ENCODE measurements at regions not wholly inside any gene's neighbourhood (a gene's known extent, or its start where the extent isn't known, plus 50 kb on each side); places are given as distances from the start of the nearest gene placed in this dataset.

DNA sequence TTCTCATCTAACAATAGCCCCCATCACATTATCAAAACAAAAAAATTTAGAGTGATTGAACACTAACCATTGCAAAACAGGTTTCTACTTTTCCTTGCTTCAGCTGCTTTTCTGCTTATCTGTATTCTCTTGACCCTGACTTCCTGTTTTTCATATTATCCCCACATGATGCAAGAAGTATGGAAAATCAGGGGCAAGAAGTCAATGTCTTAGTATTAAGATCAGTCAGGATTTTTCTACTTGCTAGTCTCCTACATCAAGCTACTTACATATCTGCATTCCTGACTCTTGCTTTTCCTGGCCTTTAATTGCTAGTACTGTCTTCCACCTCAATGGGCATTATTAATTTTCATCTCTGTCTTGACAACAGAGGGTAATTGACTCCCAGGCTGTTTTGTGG is 300.2 kb downstream of the OTOL1 start:
- TF ChIP-seq FOXM1 (IDR thresholded peaks at IDR 0.05; ENCODE audit: borderline replicate concordance, low read depth), result no peak
- TF ChIP-seq EP300 (IDR thresholded peaks at IDR 0.05; ENCODE audit: borderline replicate concordance), result no peak
- TF ChIP-seq CREB1 (IDR thresholded peaks at IDR 0.05; ENCODE audit: low read depth), result no peak
- no peak for TF ChIP-seq TAF1 (IDR thresholded peaks at IDR 0.05; ENCODE audit: low read depth)
- TF ChIP-seq, protein P1, sequence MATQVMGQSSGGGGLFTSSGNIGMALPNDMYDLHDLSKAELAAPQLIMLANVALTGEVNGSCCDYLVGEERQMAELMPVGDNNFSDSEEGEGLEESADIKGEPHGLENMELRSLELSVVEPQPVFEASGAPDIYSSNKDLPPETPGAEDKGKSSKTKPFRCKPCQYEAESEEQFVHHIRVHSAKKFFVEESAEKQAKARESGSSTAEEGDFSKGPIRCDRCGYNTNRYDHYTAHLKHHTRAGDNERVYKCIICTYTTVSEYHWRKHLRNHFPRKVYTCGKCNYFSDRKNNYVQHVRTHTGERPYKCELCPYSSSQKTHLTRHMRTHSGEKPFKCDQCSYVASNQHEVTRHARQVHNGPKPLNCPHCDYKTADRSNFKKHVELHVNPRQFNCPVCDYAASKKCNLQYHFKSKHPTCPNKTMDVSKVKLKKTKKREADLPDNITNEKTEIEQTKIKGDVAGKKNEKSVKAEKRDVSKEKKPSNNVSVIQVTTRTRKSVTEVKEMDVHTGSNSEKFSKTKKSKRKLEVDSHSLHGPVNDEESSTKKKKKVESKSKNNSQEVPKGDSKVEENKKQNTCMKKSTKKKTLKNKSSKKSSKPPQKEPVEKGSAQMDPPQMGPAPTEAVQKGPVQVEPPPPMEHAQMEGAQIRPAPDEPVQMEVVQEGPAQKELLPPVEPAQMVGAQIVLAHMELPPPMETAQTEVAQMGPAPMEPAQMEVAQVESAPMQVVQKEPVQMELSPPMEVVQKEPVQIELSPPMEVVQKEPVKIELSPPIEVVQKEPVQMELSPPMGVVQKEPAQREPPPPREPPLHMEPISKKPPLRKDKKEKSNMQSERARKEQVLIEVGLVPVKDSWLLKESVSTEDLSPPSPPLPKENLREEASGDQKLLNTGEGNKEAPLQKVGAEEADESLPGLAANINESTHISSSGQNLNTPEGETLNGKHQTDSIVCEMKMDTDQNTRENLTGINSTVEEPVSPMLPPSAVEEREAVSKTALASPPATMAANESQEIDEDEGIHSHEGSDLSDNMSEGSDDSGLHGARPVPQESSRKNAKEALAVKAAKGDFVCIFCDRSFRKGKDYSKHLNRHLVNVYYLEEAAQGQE (IDR thresholded peaks at IDR 0.05; ENCODE audit: low read depth), result no peak
- no peak for TF ChIP-seq RAD21 (IDR thresholded peaks at IDR 0.05; ENCODE audit: low read depth)
- TF ChIP-seq ZBTB7A (IDR thresholded peaks at IDR 0.05; ENCODE audit: low read depth), result no peak
- TF ChIP-seq EGR1 (IDR thresholded peaks at IDR 0.05), result no peak
- TF ChIP-seq, protein P2, sequence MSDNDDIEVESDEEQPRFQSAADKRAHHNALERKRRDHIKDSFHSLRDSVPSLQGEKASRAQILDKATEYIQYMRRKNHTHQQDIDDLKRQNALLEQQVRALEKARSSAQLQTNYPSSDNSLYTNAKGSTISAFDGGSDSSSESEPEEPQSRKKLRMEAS (IDR thresholded peaks at IDR 0.05), result no peak
- no peak for TF ChIP-seq YY1 (IDR thresholded peaks at IDR 0.05; ENCODE audit: low read depth)
